Mesenteric fat pad (tissue), 1 donor: ENCODE measurements at regions not wholly inside any gene's neighbourhood (a gene's known extent, or its start where the extent isn't known, plus 50 kb on each side); places are given as distances from the start of the nearest gene placed in this dataset.

Experiments
- DNase-seq: peaks from one replicate; pipeline ENCODE4 v3.0.0-alpha.2; 2020; ENCODE audit warnings: low spot score
- donor health status: DM: yes; HTN: yes; CAD: no.

- DNase-seq: no peak
Measured at GRCh38 chr1:38551318-38552307, 308.0 kb downstream of the RRAGC start.

GRCh38 chr1:38549191-38549590 is 310.4 kb downstream of the RRAGC start:
- no peak for DNase-seq

- DNase-seq: no peak
Measured at GRCh38 chr1:38547321-38547720, 312.3 kb downstream of the RRAGC start.

DNA sequence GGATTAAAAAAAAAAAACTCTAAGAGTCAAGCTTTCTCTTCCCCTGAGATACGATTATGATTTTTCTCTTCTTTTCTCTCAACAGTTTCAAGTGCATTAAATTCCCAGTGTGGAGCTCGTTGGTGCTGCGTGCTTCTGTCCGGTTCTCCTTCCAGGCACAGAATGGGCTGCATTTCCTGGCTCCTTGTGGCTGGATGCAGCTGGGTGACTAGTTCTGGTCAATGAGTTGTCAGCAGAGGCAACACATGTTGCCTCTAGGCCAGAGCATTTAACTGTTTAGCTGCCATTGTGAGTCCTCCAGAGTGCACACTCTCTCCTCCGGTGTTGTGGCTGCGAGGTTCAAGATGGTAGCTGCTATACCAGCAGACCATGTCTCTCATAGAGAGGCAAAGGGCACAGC is 312.9 kb downstream of the RRAGC start:
- DNase-seq: no peak

GRCh38 chr1:38541223-38541622 is 318.3 kb downstream of the RRAGC start:
- no peak for DNase-seq

DNA sequence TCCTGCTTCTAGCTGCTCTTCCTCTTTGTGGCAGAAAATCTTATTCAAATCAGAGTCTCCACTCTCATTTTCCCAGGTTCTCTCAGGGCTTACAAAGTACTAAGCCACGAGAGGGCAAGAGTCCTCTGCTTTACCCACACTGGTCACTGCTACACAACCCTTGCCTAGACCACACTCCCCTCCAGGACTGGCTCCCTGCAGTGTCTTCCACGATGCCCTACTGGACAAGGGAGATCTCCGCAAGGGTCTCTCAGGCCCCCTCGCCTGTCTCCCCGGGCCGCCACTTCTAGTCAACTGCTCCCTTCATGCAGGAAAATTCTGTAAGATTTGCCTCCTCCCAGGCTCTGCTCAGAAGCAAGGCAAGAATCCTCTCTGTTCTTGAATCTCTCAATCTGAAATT is 319.6 kb downstream of the RRAGC start:
- DNase-seq: no peak

GRCh38 chr1:38538834-38539233 is 320.7 kb downstream of the RRAGC start:
- no peak for DNase-seq

- DNase-seq: no peak
Measured at GRCh38 chr1:38536089-38536488, 323.5 kb downstream of the RRAGC start.

DNA sequence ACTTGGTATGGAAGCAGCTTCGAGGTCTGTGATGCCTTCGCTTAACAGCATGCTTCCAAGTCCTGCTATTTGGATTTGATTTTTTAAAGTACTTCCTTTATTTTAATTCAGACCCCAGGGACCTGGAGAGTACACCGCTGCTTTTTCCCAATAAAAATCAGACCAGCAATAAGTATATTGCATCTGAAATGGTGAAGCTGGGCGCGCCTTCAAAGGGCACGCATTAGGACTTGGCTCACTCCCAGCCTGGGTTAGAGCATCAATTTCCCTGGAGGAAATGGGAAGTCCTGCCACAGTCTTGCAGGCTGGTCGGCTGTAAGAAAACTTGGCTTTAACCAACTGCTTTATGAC is 325.1 kb downstream of the RRAGC start:
- DNase-seq: no peak

DNA sequence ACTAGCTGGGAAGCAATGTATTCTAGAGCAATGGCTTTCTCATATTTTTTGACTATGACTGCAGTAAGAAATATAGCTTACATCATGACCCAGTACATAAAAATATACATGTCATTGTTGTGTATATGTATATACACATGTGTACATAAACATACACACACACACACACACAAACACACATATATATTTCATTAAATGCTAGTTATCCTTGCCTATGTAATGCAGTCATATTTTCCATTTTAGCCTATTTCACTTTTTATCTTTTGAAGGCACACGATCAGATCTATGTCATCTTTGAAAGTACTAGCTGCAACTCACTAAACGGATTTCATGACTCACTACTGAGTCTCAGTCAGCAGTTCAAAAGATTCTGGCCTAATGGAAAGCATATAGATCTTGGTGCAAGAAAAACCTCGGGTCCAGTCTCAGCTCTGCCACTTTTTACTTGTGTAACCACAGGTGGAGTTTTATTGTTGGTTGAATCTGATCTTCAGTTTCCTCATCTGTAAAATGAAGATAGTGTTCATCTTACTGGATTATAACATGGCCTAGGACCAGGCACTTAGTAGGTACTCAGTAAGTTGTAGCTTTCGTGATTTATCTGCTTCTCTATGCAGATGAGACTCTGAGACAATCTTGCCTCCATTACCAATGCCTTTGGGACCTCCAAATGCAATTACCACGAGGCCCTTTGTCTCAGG is 325.6 kb downstream of the RRAGC start:
- DNase-seq: no peak

GRCh38 chr1:38530957-38531356 is 328.6 kb downstream of the RRAGC start:
- DNase-seq: no peak

- DNase-seq: no peak
Measured at GRCh38 chr1:38529946-38530345, 329.6 kb downstream of the RRAGC start.

- no peak for DNase-seq
Measured at GRCh38 chr1:38529391-38529790, 330.2 kb downstream of the RRAGC start.

DNA sequence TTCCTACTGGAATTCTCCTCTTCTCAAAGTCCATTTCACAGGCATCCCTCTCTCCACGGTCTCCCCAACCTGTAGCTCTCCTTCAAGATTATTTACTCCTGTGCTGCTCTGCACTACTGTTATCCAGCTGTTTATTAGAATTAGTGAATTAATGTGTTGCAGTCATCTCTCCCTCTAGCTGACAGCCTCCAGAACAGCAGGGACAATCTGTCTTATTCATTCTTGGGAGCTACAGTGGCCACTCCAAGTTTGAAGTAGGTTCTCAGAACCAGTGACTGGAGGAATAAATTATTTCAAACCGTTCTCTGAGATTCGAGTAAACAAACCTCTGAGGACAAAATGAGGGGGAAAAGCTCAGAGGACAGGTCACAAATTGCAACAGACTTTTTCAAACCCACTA is 330.9 kb downstream of the RRAGC start:
- DNase-seq: no peak

- DNase-seq: no peak
Measured at GRCh38 chr1:38527373-38527966, 332.1 kb downstream of the RRAGC start.

DNA sequence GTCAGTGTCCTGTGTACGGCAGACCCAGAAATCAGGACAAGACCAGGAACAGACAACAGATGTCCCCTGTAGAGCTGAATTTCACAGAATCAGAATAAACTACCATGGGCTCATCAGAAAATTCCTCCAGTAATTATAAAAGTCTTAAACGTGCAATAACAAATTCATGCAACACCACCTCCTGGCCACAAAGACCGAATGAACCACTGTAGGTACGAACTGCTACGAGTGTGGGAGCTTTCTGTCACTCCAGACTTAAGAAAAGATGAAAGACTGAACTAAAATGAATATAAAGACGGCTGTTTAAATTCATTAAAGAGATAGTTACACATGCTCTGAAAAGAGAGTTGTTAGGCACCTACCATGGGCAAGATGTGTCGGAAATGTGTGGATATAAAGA is 333.5 kb downstream of the RRAGC start:
- no peak for DNase-seq

DNA sequence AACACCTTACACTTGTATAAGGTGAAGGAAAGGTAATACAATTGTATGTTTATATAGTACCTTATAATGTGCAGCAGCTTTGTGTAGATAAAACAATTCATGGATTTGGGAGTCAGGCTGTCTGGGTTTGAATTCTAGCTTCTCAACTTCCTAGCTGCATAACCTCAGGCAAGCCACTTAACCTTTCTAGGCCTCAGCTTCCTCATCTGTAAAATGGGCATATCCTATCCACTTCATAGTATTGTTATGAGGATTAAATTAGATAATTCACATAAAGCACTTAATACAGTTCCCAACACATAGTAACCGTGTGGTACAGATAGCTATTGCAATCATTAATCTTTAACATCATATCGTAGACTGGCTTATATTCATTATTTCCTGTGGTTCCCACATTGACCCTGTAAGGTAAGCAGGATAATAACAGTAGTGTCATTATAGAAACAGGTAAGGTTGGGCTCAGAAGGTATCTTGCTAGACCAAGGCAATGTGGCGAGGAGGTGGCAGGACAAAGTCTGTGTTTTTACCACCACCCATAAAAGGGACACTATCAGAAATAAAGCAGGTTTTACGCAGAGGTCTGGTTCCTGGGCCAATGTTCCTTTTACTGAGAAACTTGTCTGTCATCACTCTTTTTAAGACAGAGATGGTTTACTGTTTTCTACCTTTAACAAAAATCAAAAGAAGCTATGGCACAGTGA is 334.1 kb downstream of the RRAGC start:
- DNase-seq: no peak

GRCh38 chr1:38524025-38524641 is 335.4 kb downstream of the RRAGC start:
- DNase-seq: no peak

DNA sequence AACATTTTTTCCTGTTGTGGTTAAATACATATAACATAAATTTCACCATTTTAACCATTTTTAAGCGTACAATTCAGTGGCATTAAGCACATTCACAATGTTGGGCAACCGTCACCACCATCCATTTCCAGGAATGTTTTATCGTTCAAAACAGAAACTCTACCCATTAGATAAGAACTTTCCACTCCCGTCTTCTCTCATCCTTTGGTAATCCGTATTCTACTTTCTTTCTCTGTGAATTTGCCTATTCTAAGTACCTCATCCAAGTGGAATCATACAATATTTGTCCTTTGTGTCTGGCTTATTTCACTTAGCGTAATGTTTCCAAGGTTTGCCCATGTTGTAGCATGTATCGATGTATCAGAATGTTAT is 336.0 kb downstream of the RRAGC start:
- DNase-seq: no peak

GRCh38 chr1:38522915-38523567 is 336.5 kb downstream of the RRAGC start:
- no peak for DNase-seq

DNA sequence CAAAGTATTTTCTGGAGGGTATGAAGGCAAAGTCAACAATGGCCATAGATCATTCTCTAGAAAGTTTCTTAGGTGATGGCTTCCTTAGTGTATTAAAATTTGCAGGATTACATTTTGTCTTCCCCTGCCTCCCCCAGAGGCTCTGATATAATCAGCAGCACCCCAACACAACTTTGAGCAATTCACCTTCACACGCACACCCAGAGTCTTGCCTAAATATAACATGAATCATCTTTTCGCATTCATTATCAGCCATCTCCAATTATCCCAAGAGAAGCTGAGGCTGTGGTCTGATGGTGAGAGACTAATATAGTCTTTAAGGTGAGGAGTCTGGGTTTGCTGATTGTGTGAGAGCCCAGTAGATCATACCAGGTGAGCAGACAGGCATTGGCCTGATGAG is 343.0 kb downstream of the RRAGC start:
- no peak for DNase-seq
